ENCODE measurements at regions not wholly inside any gene's neighbourhood (a gene's known extent, or its start where the extent isn't known, plus 50 kb on each side); places are given as distances from the start of the nearest gene placed in this dataset.
"Not testable (repeated sequence)": the region's sequence is repeated elsewhere in the genome, so short reads cannot be mapped to it uniquely, and the experiment has no call there.

GRCh38 chr6:11320914-11321597 is 88.6 kb upstream of the NEDD9 start:
- peaks cover 62 to 80% of the 10 kb centered on the region in 2 donors for H3K4me1 Mint-ChIP-seq (ENCODE audit: low read depth in 2 of 2)
- H3K9me3 Mint-ChIP-seq = peaks cover 4% of the 10 kb centered on the region
- ATAC-seq = no peak
- H3K36me3 Mint-ChIP-seq = peaks cover 28% of the 10 kb centered on the region
- H3K4me3 Mint-ChIP-seq = no peak overlapping the region
- no peak for DNase-seq (ENCODE audit: low spot score)
- no peaks in the 10 kb centered on the region for H3K27me3 Mint-ChIP-seq
- peak overlapping the region in 1 of 2 donors; percentile 47 for H3K27ac Mint-ChIP-seq

- Mint-ChIP-seq H3K4me3 (peak overlapping the region; percentile 62), H3K27ac (peak overlapping the region; percentile 62 to 72), H3K27me3 (no peaks in the 10 kb centered on the region), H3K4me1 (ENCODE audit: low read depth in 2 of 2) (peaks cover 54 to 70% of the 10 kb centered on the region in 2 donors), H3K36me3 (peaks cover 29% of the 10 kb centered on the region), H3K9me3 (peaks cover 4% of the 10 kb centered on the region)
- no peak for ATAC-seq
- no peak for DNase-seq (ENCODE audit: low spot score)
Measured at GRCh38 chr6:11318835-11319813, 86.7 kb upstream of the NEDD9 start.

GRCh38 chr6:11317885-11318771 is 85.7 kb upstream of the NEDD9 start:
- Mint-ChIP-seq H3K4me1 (ENCODE audit: low read depth in 2 of 2) (peaks cover 47 to 64% of the 10 kb centered on the region in 2 donors), H3K27ac (peak overlapping the region; percentile 62 to 72), H3K4me3 (peak overlapping the region; percentile 9), H3K36me3 (peaks cover 33% of the 10 kb centered on the region), H3K9me3 (peaks cover 4% of the 10 kb centered on the region), H3K27me3 (no peaks in the 10 kb centered on the region)
- peak; percentile 65 for DNase-seq (ENCODE audit: low spot score)
- ATAC-seq = peak; percentile 89 to 95

- no peak for DNase-seq (ENCODE audit: low spot score)
- no peaks in the 10 kb centered on the region for H3K27me3 Mint-ChIP-seq
- peak overlapping the region; percentile 49 to 62 for H3K27ac Mint-ChIP-seq
- no peak for ATAC-seq
- H3K9me3 Mint-ChIP-seq = peaks cover 10% of the 10 kb centered on the region
- peaks cover 39% of the 10 kb centered on the region for H3K36me3 Mint-ChIP-seq
- H3K4me1 Mint-ChIP-seq (ENCODE audit: low read depth in 2 of 2) = peaks cover 50 to 71% of the 10 kb centered on the region in 2 donors
- H3K4me3 Mint-ChIP-seq = no peak overlapping the region
Measured at GRCh38 chr6:11315743-11316437, 83.4 kb upstream of the NEDD9 start.

- H3K27me3 Mint-ChIP-seq = no peaks in the 10 kb centered on the region
- ATAC-seq (no peak), DNase-seq (ENCODE audit: low spot score) (no peak)
- H3K36me3 Mint-ChIP-seq = peaks cover 31% of the 10 kb centered on the region
- peaks cover 40 to 61% of the 10 kb centered on the region in 2 donors for H3K4me1 Mint-ChIP-seq (ENCODE audit: low read depth in 2 of 2)
- no peak overlapping the region for H3K27ac Mint-ChIP-seq
- H3K9me3 Mint-ChIP-seq = peaks cover 6% of the 10 kb centered on the region
- H3K4me3 Mint-ChIP-seq = no peak overlapping the region
Measured at GRCh38 chr6:11313207-11313606, 80.7 kb upstream of the NEDD9 start.

DNA sequence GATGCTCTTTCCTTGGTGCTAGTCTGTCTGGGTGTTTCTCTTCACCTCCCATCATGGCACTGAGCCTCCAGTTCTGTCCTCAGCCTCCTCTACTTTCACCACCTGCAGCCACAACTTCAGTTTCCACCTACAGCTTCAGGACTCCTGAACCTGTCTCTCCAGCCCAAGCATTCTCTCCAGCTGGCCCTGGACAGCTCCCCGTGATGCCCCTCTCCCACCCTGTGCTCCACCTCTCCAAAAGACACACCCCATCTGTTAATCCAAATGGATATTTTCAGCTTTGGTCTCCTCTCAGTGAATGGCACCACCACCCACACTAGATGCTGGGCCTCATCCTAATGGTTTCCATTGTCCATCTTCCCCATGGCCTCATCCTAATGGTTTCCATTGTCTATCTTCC is 79.5 kb upstream of the NEDD9 start:
- H3K36me3 Mint-ChIP-seq = peaks cover 25% of the 10 kb centered on the region
- DNase-seq (ENCODE audit: low spot score) = no peak
- no peaks in the 10 kb centered on the region for H3K27me3 Mint-ChIP-seq
- peak overlapping the region in 1 of 2 donors; percentile 50 for H3K27ac Mint-ChIP-seq
- peaks cover 39 to 54% of the 10 kb centered on the region in 2 donors for H3K4me1 Mint-ChIP-seq (ENCODE audit: low read depth in 2 of 2)
- H3K4me3 Mint-ChIP-seq = no peak overlapping the region
- peaks cover 6% of the 10 kb centered on the region for H3K9me3 Mint-ChIP-seq
- ATAC-seq = no peak

GRCh38 chr6:11309947-11310665 is 77.6 kb upstream of the NEDD9 start:
- peaks cover 6% of the 10 kb centered on the region for H3K9me3 Mint-ChIP-seq
- no peak overlapping the region for H3K27ac Mint-ChIP-seq
- no peak overlapping the region for H3K4me3 Mint-ChIP-seq
- H3K4me1 Mint-ChIP-seq (ENCODE audit: low read depth in 2 of 2) = peaks cover 32 to 49% of the 10 kb centered on the region in 2 donors
- ATAC-seq (no peak), DNase-seq (ENCODE audit: low spot score) (no peak)
- peaks cover 18% of the 10 kb centered on the region for H3K36me3 Mint-ChIP-seq
- no peaks in the 10 kb centered on the region for H3K27me3 Mint-ChIP-seq

- peaks cover under 1% of the 10 kb centered on the region for H3K9me3 Mint-ChIP-seq
- peak overlapping the region in 1 of 2 donors; percentile 13 for H3K27ac Mint-ChIP-seq
- no peaks in the 10 kb centered on the region for H3K27me3 Mint-ChIP-seq
- H3K4me3 Mint-ChIP-seq = no peak overlapping the region
- ATAC-seq (peak; percentile 43 to 59), DNase-seq (ENCODE audit: low spot score) (no peak)
- peaks cover 37 to 56% of the 10 kb centered on the region in 2 donors for H3K4me1 Mint-ChIP-seq (ENCODE audit: low read depth in 2 of 2)
- H3K36me3 Mint-ChIP-seq = peaks cover 25% of the 10 kb centered on the region
Measured at GRCh38 chr6:11307226-11307625, 74.8 kb upstream of the NEDD9 start.

- H3K27ac Mint-ChIP-seq = no peak overlapping the region
- DNase-seq (ENCODE audit: low spot score) = no peak
- H3K4me3 Mint-ChIP-seq = no peak overlapping the region
- no peak for ATAC-seq
- peaks cover 40 to 56% of the 10 kb centered on the region in 2 donors for H3K4me1 Mint-ChIP-seq (ENCODE audit: low read depth in 2 of 2)
- H3K27me3 Mint-ChIP-seq = no peaks in the 10 kb centered on the region
- peaks cover 2% of the 10 kb centered on the region for H3K9me3 Mint-ChIP-seq
- peaks cover 42% of the 10 kb centered on the region for H3K36me3 Mint-ChIP-seq
Measured at GRCh38 chr6:11304946-11305345, 72.5 kb upstream of the NEDD9 start.

DNA sequence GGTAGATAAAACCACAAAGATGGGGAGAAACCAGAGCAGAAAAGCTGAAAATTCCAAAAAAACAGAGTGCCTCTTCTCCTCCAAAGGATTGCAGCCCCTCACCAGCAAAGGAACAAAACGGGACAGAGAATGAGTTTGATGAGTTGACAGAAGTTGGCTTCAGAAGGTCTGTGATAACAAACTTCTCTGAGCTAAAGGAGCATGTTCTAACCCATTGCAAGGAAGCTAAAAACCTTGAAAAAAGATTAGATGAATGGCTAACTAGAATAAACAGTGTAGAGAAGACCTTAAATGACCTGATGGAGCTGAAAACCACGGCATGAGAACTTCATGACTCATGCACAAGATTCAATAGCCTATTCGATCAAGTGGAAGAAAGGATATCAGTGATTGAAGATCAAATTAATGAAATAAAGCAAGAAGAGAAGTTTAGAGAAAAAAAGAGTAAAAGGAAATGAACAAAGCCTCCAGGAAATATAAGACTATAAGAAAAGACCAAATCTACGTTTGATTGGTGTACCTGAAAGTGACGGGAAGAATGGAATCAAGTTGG is 67.5 kb upstream of the NEDD9 start:
- H3K9me3 Mint-ChIP-seq; DNase-seq (ENCODE audit: low spot score); H3K27me3 Mint-ChIP-seq; ATAC-seq: not testable (repeated sequence)
- peak overlapping the region; percentile 36 for H3K27ac Mint-ChIP-seq
- H3K4me3 Mint-ChIP-seq = peak overlapping the region; percentile 39
- peaks cover 58 to 73% of the 10 kb centered on the region in 2 donors for H3K4me1 Mint-ChIP-seq (ENCODE audit: low read depth in 2 of 2)
- peaks cover 50% of the 10 kb centered on the region for H3K36me3 Mint-ChIP-seq

GRCh38 chr6:11299421-11299784 is 66.9 kb upstream of the NEDD9 start:
- not testable (repeated sequence) for H3K27me3 Mint-ChIP-seq; H3K4me3 Mint-ChIP-seq; ATAC-seq; H3K9me3 Mint-ChIP-seq; DNase-seq (ENCODE audit: low spot score)
- Mint-ChIP-seq H3K36me3 (peaks cover 54% of the 10 kb centered on the region), H3K4me1 (ENCODE audit: low read depth in 2 of 2) (peaks cover 60 to 77% of the 10 kb centered on the region in 2 donors), H3K27ac (peak overlapping the region; percentile 36)
